Neural cell (in vitro differentiated cells): ENCODE measurements at regions not wholly inside any gene's neighbourhood (a gene's known extent, or its start where the extent isn't known, plus 50 kb on each side); places are given as distances from the start of the nearest gene placed in this dataset.

ENCODE experiments used
- CTCF ChIP-seq: fragments of 450-650 bp; IDR thresholded peaks from 2 replicates; pipeline ENCODE4 v1.5.1; 2014; ENCODE audit warnings: antibody characterized with exemption, mild to moderate bottlenecking, moderate library complexity; ENCODE audit not compliant: poor library complexity, severe bottlenecking
- EP300 ChIP-seq: fragments of 450-650 bp; conservative IDR thresholded peaks from 2 replicates; pipeline ENCODE4 v1.6.1; 2014; ENCODE audit warnings: antibody characterized with exemption, mild to moderate bottlenecking, moderate library complexity; ENCODE audit not compliant: poor library complexity, severe bottlenecking
- EZH2 ChIP-seq: fragments of 200-600, 300-800 bp; shearing (Covaris generic), sonication (generic); IDR thresholded peaks from 2 replicates; pipeline ENCODE4 v1.6.1; 2014; ENCODE audit warnings: antibody characterized with exemption, low read length, borderline replicate concordance, mild to moderate bottlenecking; ENCODE audit not compliant: insufficient read depth, poor library complexity, severe bottlenecking
- TAF1 ChIP-seq: IDR thresholded peaks from 2 replicates; pipeline ENCODE4 v1.6.1; 2012; ENCODE audit warnings: low read depth

GRCh38 chr5:16265141-16265540 lies 85.5 kb upstream of the MARCHF11 start:
- no peak for TF ChIP-seq CTCF
- no peak for TF ChIP-seq EZH2
- no peak for TF ChIP-seq EP300
- TF ChIP-seq TAF1, result no peak
